Neural progenitor cell (in vitro differentiated cells): ENCODE measurements at regions not wholly inside any gene's neighbourhood (a gene's known extent, or its start where the extent isn't known, plus 50 kb on each side); places are given as distances from the start of the nearest gene placed in this dataset.
"Not testable (repeated sequence)": the region's sequence is repeated elsewhere in the genome, so short reads cannot be mapped to it uniquely, and the experiment has no call there.

Experiments used
- DNase-seq: peaks from one replicate; pipeline ENCODE4 v3.0.0-alpha.2; 2016; ENCODE audit warnings: low spot score
- H2AFZ ChIP-seq: fragments of 200-600 bp; sonication (generic); replicated peaks from 2 replicates; pipeline ENCODE4 v1.6.1; 2016; ENCODE audit warnings: antibody characterized with exemption
- H3F3A ChIP-seq: fragments of 200-600 bp; sonication (generic); 2 replicates; pipeline ENCODE4 v1.6.1; 2016; ENCODE audit warnings: antibody characterized with exemption, low read depth
- H3K27ac ChIP-seq: fragments of 200-600 bp; sonication (generic); 2 replicates; pipeline ENCODE4 v1.5.1; 2016; ENCODE audit warnings: mild to moderate bottlenecking
- H3K27me3 ChIP-seq: fragments of 200-600 bp; sonication (generic); 2 replicates; pipeline ENCODE4 v1.6.1; 2016; ENCODE audit warnings: mild to moderate bottlenecking, moderate library complexity
- H3K36me3 ChIP-seq: fragments of 200-600 bp; sonication (generic); 2 replicates; pipeline ENCODE4 v1.5.1; 2016
- H3K4me1 ChIP-seq: fragments of 200-600 bp; sonication (generic); 2 replicates; pipeline ENCODE4 v1.6.1; 2016; ENCODE audit warnings: mixed run types
- H3K4me2 ChIP-seq: fragments of 200-600 bp; sonication (generic); 2 replicates; pipeline ENCODE4 v1.6.1; 2016
- H3K4me3 ChIP-seq: fragments of 200-600 bp; sonication (generic); 2 replicates; pipeline ENCODE4 v1.5.1; 2016
- H3K79me2 ChIP-seq: fragments of 200-600 bp; sonication (generic); 2 replicates; pipeline ENCODE4 v1.6.1; 2016; ENCODE audit warnings: low read depth
- H3K9ac ChIP-seq: fragments of 200-600 bp; sonication (generic); 2 replicates; pipeline ENCODE4 v1.6.1; 2016
- H3K9me3 ChIP-seq: fragments of 200-600 bp; sonication (generic); 2 replicates; pipeline ENCODE4 v1.5.1; 2016; ENCODE audit warnings: low read depth
- H4K20me1 ChIP-seq: fragments of 200-600 bp; sonication (generic); 2 replicates; pipeline ENCODE4 v1.6.1; 2016; ENCODE audit warnings: low read depth
- H3K27ac Mint-ChIP-seq: 3 replicates; pipeline ENCODE4 v1.8.0; 2021; ENCODE audit warnings: mixed read lengths
- H3K27me3 Mint-ChIP-seq: 2 replicates; pipeline ENCODE4 v1.8.0; 2022; ENCODE audit warnings: low read depth, mild to moderate bottlenecking, inconsistent platforms, moderate library complexity, mixed read lengths; ENCODE audit not compliant: insufficient read depth
- H3K36me3 Mint-ChIP-seq: 3 replicates; pipeline ENCODE4 v1.8.0; 2021; ENCODE audit warnings: mixed read lengths
- H3K4me1 Mint-ChIP-seq: 3 replicates; pipeline ENCODE4 v1.8.0; 2021; ENCODE audit warnings: mixed read lengths
- H3K4me3 Mint-ChIP-seq: 3 replicates; pipeline ENCODE4 v1.8.0; 2021; ENCODE audit warnings: mild to moderate bottlenecking, moderate library complexity, mixed read lengths
- H3K9me3 Mint-ChIP-seq: 3 replicates; pipeline ENCODE4 v1.8.0; 2020; ENCODE audit warnings: mixed read lengths
- EZH2 ChIP-seq: fragments of 200-600 bp; sonication (generic); IDR thresholded peaks from 2 replicates; pipeline ENCODE4 v1.6.1; 2017; ENCODE audit warnings: antibody characterized with exemption, mild to moderate bottlenecking, moderate library complexity
- EZH2phosphoT487 ChIP-seq: fragments of 200-600 bp; sonication (generic); IDR thresholded peaks from 2 replicates; pipeline ENCODE4 v1.6.1; 2017; ENCODE audit warnings: antibody characterized with exemption
- TF ChIP-seq, protein P1 (sequence below): fragments of 200-600 bp; sonication (generic); IDR thresholded peaks from 2 replicates; pipeline ENCODE4 v1.5.1; 2017; ENCODE audit warnings: antibody characterized with exemption, mild to moderate bottlenecking

DNA sequence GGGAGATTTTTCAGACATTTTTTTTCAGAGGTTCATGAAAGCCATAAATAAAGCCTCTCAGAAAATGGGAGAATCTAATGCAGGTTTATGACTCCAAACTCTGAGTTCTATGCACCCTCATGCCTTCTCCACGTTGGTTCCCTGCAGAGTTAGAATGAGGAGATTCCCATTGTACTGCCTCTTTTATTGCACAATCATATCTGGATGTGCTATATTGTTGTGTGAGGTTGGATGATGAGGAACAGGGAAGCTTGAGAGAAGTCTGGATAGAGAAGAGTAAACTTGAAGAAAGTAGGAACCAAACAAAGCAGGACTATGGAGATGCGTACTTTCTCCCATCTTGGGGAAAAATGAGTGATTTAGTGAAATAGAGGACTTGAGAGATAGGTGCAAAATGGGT is 178.8 kb downstream of the PDCD6IP start:
- H3K4me1 ChIP-seq: no peaks in the 10 kb centered on the region
- H3K9ac ChIP-seq: no peak overlapping the region
- no peak overlapping the region for H3K27ac Mint-ChIP-seq
- DNase-seq: no peak
- peaks cover 4% of the 10 kb centered on the region for H3K27me3 Mint-ChIP-seq
- H3K9me3 Mint-ChIP-seq: peaks cover 6% of the 10 kb centered on the region
- H3K4me2 ChIP-seq: no peak overlapping the region
- H3K27ac ChIP-seq: no peak overlapping the region
- no peak overlapping the region for H3K4me3 Mint-ChIP-seq
- no peaks in the 10 kb centered on the region for H4K20me1 ChIP-seq
- H3K79me2 ChIP-seq: no peaks in the 10 kb centered on the region
- no peaks in the 10 kb centered on the region for H3K36me3 ChIP-seq
- H3K9me3 ChIP-seq: no peaks in the 10 kb centered on the region
- no peak overlapping the region for H2AFZ ChIP-seq
- H3K4me3 ChIP-seq: no peak overlapping the region
- no peaks in the 10 kb centered on the region for H3K27me3 ChIP-seq
- no peaks in the 10 kb centered on the region for H3F3A ChIP-seq
- TF ChIP-seq, protein P1, sequence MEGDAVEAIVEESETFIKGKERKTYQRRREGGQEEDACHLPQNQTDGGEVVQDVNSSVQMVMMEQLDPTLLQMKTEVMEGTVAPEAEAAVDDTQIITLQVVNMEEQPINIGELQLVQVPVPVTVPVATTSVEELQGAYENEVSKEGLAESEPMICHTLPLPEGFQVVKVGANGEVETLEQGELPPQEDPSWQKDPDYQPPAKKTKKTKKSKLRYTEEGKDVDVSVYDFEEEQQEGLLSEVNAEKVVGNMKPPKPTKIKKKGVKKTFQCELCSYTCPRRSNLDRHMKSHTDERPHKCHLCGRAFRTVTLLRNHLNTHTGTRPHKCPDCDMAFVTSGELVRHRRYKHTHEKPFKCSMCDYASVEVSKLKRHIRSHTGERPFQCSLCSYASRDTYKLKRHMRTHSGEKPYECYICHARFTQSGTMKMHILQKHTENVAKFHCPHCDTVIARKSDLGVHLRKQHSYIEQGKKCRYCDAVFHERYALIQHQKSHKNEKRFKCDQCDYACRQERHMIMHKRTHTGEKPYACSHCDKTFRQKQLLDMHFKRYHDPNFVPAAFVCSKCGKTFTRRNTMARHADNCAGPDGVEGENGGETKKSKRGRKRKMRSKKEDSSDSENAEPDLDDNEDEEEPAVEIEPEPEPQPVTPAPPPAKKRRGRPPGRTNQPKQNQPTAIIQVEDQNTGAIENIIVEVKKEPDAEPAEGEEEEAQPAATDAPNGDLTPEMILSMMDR: no peak
- TF ChIP-seq EZH2 (no peak), EZH2phosphoT487 (no peak)
- H3K4me1 Mint-ChIP-seq: no peaks in the 10 kb centered on the region
- peaks cover 1% of the 10 kb centered on the region for H3K36me3 Mint-ChIP-seq

GRCh38 chr3:33980252-33980651 is 181.8 kb downstream of the PDCD6IP start:
- Mint-ChIP-seq H3K36me3 (peaks cover 1% of the 10 kb centered on the region), H3K27me3 (peaks cover 4% of the 10 kb centered on the region), H3K4me3 (no peak overlapping the region), H3K27ac (no peak overlapping the region), H3K4me1 (no peaks in the 10 kb centered on the region), H3K9me3 (peaks cover 22% of the 10 kb centered on the region)
- Histone ChIP-seq H3K27me3 (no peaks in the 10 kb centered on the region), H3K9ac (no peak overlapping the region), H3K9me3 (no peaks in the 10 kb centered on the region), H3K4me3 (no peak overlapping the region), H2AFZ (no peak overlapping the region), H3K36me3 (no peaks in the 10 kb centered on the region), H3F3A (no peaks in the 10 kb centered on the region), H3K4me2 (no peak overlapping the region), H4K20me1 (no peaks in the 10 kb centered on the region), H3K4me1 (no peaks in the 10 kb centered on the region), H3K27ac (no peak overlapping the region), H3K79me2 (no peaks in the 10 kb centered on the region)
- no peak for TF ChIP-seq EZH2phosphoT487
- TF ChIP-seq, protein P1: peak; percentile 69
- TF ChIP-seq EZH2: no peak
- peak; percentile 51 for DNase-seq

GRCh38 chr3:33982269-33982798 is 183.9 kb downstream of the PDCD6IP start:
- H3K4me3 ChIP-seq: no peak overlapping the region
- H3K9me3 ChIP-seq: no peaks in the 10 kb centered on the region
- H3K9me3 Mint-ChIP-seq: peaks cover 32% of the 10 kb centered on the region
- no peaks in the 10 kb centered on the region for H3K36me3 ChIP-seq
- no peaks in the 10 kb centered on the region for H3K4me1 Mint-ChIP-seq
- H3K4me1 ChIP-seq: no peaks in the 10 kb centered on the region
- no peak for DNase-seq
- H3K27ac Mint-ChIP-seq: no peak overlapping the region
- no peak overlapping the region for H2AFZ ChIP-seq
- H3K79me2 ChIP-seq: no peaks in the 10 kb centered on the region
- no peak overlapping the region for H3K27ac ChIP-seq
- no peaks in the 10 kb centered on the region for H3F3A ChIP-seq
- peaks cover 8% of the 10 kb centered on the region for H3K27me3 Mint-ChIP-seq
- no peaks in the 10 kb centered on the region for H4K20me1 ChIP-seq
- H3K4me2 ChIP-seq: no peak overlapping the region
- H3K4me3 Mint-ChIP-seq: no peak overlapping the region
- TF ChIP-seq EZH2 (no peak), EZH2phosphoT487 (no peak)
- TF ChIP-seq, protein P1: no peak
- no peaks in the 10 kb centered on the region for H3K36me3 Mint-ChIP-seq
- H3K9ac ChIP-seq: no peak overlapping the region
- no peaks in the 10 kb centered on the region for H3K27me3 ChIP-seq

DNA sequence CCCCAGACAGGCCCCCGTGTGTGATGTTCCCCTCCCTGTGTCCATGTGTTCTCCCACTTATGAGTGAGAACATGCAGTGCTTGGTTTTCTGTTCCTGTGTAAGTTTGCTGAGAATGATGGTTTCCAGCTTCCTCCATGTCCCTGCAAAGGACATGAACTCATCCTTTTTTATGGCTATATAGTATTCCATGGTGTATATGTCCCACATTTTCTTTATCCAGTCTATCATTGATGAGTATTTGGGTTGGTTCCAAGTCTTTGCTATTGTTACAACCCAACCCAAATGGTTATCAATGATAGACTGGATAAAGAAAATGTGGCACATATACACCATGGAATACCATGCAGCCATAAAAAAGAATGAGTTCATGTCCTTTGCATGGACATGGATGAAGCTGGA is 184.5 kb downstream of the PDCD6IP start:
- H3K9ac ChIP-seq, H3K9me3 ChIP-seq, H4K20me1 ChIP-seq, H3K79me2 ChIP-seq, H3K4me2 ChIP-seq, H3K36me3 Mint-ChIP-seq, H2AFZ ChIP-seq, H3K27ac ChIP-seq, H3K4me1 ChIP-seq, DNase-seq, H3K4me3 ChIP-seq, H3K27me3 ChIP-seq, H3K27ac Mint-ChIP-seq, H3K27me3 Mint-ChIP-seq, H3K36me3 ChIP-seq, H3K4me3 Mint-ChIP-seq, H3F3A ChIP-seq, H3K4me1 Mint-ChIP-seq: not testable (repeated sequence)
- H3K9me3 Mint-ChIP-seq: peaks cover 35% of the 10 kb centered on the region
